GM18951 (cell line): ENCODE measurements at regions not wholly inside any gene's neighbourhood (a gene's known extent, or its start where the extent isn't known, plus 50 kb on each side); places are given as distances from the start of the nearest gene placed in this dataset.

Experiments used
- POLR2A ChIP-seq: IDR thresholded peaks from 4 replicates; pipeline ENCODE4 v1.6.1; 2011; ENCODE audit warnings: mild to moderate bottlenecking; ENCODE audit not compliant: insufficient read length, insufficient read depth; ENCODE audit errors: extremely low read depth
- in situ Hi-C: fragments of 300-500 bp; cut with MboI; formaldehyde crosslinking; loops from one replicate; pipeline ENCODE4 v1.12.0; 2022; ENCODE audit warnings: low sequenced_read_pairs, mixed read lengths, inconsistent platforms; ENCODE audit not compliant: unreplicated experiment

GRCh38 chr20:11677836-11678235, 239.9 kb upstream of the BTBD3 start:
- no peak for TF ChIP-seq POLR2A
- in situ Hi-C loops: no loop called here

- in situ Hi-C loops: no loop called here
- TF ChIP-seq POLR2A: no peak
Measured at GRCh38 chr20:11682285-11682684, 235.4 kb upstream of the BTBD3 start.

DNA sequence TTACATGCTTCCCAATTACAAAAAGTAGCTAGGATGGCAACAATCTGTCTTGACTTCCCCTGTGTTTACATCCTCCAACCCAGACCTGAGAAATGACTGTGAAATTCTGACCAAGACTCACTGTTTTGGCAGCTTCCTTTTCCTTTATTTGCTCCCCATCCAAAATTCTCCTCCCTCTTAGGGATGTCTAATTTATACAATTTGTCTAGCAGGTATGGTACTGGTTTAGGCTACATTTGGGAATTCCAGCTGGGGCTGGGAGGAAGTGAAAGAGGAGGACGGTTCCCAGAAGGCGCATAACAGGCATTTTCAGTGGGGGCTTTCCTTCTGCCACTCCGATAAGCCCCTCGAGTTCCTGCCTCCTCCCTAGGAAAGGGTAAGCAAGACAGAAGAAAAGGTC, 231.5 kb upstream of the BTBD3 start:
- in situ Hi-C loops: no loop called here
- no peak for TF ChIP-seq POLR2A

GRCh38 chr20:11686820-11687543, 230.7 kb upstream of the BTBD3 start:
- TF ChIP-seq POLR2A: no peak
- in situ Hi-C loops: no loop called here

GRCh38 chr20:11687546-11688292, 230.0 kb upstream of the BTBD3 start:
- no peak for TF ChIP-seq POLR2A
- in situ Hi-C loops: no loop called here

- in situ Hi-C loops: no loop called here
- no peak for TF ChIP-seq POLR2A
Measured at GRCh38 chr20:11689262-11689661, 228.4 kb upstream of the BTBD3 start.

- in situ Hi-C loops: no loop called here
- TF ChIP-seq POLR2A: no peak
Measured at GRCh38 chr20:11691766-11692165, 225.9 kb upstream of the BTBD3 start.

GRCh38 chr20:11692567-11692966, 225.1 kb upstream of the BTBD3 start:
- no peak for TF ChIP-seq POLR2A
- in situ Hi-C loops: no loop called here

DNA sequence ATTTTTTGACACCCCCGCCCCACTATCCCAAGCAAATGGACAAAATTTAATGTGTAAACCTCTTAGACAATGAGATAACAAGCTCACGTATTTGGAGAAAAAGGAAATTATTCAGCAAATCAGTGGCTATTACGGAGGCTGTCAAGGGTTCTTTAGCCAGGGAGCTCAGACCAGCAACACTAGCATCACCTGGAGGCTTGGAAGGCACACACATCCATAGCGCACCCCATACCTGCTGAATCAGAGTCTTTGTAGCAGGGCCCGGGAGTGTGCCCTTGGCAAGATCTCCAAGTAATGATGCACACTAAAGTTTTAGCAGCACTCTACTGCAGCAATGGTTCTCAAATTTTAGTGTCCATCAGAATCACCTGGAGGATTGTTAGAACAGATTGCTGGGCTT, 223.2 kb upstream of the BTBD3 start:
- in situ Hi-C loops: no loop called here
- TF ChIP-seq POLR2A: no peak

DNA sequence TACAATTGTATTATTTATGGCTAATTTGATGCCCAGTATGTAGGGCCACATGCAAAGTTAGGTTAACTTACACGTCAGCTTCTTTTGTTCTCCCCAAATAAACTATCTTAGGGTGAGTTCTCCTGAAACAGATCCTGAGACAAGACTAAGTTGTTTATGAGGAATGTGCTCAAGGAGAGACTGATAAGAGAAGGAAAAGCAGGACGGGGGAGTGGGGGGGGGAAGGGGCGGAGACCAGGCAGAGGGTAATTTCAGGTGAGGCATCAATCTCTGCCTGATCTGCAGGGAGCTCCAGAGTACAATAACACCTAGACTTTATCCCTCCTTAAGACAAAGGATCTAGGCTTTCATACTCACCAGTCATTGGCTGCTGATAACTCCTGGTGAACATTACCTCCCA, 220.6 kb upstream of the BTBD3 start:
- TF ChIP-seq POLR2A: no peak
- in situ Hi-C loops: no loop called here

- in situ Hi-C loops: no loop called here
- TF ChIP-seq POLR2A: no peak
Measured at GRCh38 chr20:11697646-11698045, 220.0 kb upstream of the BTBD3 start.

DNA sequence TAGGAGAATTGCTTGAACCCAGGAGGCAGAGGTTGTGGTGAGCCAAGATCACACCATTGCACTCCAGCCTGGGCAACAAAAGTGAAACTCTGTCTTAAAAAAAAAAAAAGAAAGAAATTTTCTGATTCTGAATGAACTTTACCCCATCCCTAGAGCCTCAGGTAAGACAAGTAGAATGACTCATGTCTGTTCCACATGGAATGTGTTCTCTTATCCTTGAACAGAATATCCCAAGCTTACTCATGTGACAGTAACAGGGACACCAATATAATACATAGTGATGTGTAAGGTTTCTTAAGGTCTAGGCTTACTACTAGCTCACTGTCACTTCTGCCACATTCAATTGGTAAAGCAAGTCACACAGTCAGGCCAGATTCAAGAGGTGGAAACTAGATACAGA, 219.6 kb upstream of the BTBD3 start:
- in situ Hi-C loops: no loop called here
- TF ChIP-seq POLR2A: no peak

GRCh38 chr20:11700831-11701230, 216.9 kb upstream of the BTBD3 start:
- TF ChIP-seq POLR2A: no peak
- in situ Hi-C loops: no loop called here
